HG03354 (cell line): ENCODE measurements at regions not wholly inside any gene's neighbourhood (a gene's known extent, or its start where the extent isn't known, plus 50 kb on each side); places are given as distances from the start of the nearest gene placed in this dataset.
"Not testable (repeated sequence)": the region's sequence is repeated elsewhere in the genome, so short reads cannot be mapped to it uniquely, and the experiment has no call there.

Experiments used
- ATAC-seq: cut with Tn5 transposase; IDR thresholded peaks from one replicate; pipeline ENCODE4 v1.9.1; 2021; ENCODE audit warnings: mild to moderate bottlenecking; ENCODE audit not compliant: unreplicated experiment, poor library complexity, severe bottlenecking

DNA sequence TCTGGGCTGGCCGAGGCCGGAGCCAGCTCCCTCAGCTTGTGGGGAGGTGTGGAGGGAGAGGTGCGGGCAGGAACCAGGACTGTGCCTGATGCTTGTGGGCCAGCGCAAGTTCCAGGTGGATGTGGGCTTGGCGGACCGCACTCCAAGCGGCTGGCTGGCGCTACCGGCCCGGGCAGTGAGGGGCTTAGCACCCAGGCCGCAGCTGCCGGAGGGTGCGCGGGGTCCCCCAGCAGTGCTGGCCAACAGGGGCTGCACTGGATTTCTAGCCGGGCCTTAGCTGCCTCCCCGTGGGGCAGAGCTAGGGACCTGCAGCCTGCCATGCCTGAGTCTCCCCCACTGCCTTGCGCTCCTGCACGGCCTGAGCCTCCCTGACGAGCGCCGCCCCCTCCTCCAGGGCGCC is 242.8 kb downstream of the CCSER2 start:
- ATAC-seq, result no peak

DNA sequence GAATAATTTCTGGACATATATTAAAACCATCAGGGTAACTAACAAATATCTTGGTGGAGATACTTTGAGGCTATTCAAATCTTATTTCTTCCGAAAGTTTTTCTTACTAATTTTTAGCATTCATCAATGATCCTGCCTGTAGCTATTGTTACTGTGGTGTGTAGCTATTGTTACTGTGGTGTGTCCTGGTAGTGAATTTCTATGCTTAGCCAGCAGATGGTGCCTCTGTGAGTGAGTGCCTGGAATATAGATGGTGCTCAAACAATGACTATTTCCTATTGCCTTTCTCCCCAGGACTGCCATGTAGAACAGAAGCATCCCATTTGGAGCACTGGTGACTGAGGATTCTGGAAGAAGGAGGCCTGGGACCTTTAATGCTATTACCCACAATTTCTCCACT is 245.7 kb downstream of the CCSER2 start:
- ATAC-seq, result no peak

DNA sequence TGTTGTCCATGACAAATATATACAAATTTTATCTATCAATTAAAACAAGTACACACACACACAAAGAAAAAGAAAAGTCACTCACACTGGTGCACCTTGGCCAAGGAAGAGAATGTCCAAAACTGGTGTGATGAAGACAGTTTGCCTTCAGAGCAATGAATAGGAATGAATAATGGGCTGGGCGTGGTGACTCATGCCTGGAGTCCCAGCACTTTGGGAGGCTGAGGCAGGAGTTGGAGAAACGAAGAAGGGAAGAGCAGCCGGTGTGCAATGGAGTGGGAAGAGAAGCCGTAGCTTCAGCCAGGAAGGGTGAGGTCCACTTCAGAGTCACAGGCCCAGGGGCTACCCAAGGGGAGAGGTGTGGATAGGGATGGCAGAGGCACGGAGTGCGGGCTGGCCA is 253.6 kb downstream of the CCSER2 start:
- ATAC-seq, result no peak

DNA sequence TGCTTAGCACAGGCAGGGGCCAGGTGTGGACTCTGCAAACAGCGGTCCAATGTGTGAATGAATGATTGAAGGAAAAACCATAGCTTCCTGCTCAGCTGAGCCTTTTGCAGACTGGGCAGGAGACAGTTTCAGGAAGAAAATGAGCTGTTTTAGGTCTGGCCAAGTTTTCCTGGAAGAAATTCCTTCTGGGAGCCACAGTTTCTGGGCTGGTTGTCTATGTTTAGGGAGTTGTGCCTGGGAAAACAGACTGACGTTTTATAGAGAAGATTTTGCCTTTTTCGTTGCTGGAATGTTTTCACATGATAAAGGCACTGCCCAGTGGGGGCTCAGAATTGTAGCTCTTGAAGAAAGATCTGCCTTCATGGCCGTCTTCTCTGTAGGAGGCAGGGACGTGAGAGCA is 255.1 kb downstream of the CCSER2 start:
- no peak for ATAC-seq

DNA sequence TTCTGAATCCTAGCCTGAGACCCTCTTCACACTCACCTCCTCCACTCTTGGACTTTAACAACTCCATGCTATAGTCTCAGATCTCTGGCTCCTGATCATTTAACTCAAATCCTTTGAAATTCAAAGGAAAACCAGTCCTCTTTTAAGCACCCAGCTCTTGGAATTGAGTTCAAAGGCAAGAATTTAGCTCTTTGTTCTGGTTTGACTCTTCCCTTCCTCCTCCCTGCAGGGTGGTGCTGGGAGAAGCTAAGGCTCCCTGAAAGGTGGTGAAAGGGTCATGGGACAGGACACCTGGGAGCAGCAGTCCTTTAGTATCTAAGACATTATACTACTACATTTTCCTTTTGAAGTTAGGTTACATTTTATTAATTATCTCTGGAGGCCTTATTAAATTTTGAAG is 259.4 kb downstream of the CCSER2 start:
- no peak for ATAC-seq

DNA sequence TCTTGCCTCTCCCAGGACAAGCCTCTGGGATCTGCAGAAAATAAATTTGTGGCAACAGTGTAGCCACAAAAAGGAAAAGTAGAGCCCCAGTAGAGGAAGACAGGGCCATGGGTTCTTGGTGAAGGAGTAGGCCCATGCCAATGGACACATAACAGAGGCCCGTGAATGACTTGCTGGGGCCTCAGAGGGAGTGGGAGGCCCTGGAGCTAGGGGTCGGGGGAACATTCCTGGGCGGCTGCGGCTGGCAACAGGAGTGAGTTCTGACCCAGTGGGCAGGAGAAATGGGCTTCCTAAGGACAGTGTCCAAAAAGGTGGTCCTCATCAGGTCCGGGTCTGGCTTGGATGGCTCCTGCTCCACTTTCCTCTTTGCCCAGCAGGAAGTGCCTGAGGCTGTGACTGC is 260.0 kb downstream of the CCSER2 start:
- ATAC-seq, result no peak

DNA sequence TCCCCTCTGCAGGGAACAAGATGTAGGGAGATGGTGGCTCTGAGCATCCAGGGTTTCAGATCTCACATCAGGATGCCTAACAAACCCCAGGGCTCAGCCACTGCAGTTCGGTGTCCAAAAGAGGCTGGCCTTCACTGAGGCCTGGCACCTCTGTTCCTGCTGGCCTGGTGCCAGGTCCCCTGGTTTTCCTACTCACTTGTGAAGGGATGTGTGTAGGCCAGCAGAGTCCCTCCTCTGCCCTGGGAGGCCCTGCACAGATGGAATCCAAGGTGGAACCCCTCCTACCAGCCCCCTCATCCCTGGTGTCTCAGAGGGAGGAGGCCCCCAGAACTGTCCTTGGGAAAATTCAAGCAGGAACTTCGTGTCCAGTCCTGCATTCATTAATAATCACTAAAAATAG is 260.6 kb downstream of the CCSER2 start:
- ATAC-seq, result no peak

DNA sequence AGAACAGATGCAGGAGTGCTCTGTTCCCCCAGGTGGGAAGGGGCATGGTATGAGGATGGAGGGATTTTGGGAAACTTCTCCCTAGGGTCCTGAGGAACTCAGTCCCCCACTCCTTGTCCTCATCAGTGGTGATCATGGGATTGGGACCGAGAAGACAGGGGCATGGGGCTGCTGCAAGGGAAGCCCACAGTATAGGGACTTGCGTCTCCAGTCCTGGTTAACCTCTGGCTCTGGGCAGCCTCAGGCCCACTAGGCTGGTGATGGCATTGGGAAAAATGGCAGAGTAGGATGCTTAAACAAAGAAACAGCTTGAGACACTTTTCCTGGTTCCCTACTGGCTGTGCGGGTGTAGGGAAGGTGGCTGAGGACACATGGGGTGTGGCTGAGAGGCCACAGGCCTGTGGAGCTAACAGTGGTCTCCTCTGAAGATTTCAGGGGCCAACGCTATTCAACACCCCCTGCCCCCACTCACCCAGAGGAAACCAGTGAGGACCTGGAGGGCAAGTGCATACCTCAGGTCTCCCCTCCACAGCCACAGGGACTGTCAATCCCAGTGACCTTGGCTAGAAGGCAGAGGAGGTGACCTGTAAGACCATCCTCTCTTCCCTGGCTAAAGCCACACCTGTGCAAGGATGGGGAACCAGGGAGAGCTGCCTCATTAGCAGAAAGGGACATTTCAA is 261.3 kb downstream of the CCSER2 start:
- no peak for ATAC-seq

DNA sequence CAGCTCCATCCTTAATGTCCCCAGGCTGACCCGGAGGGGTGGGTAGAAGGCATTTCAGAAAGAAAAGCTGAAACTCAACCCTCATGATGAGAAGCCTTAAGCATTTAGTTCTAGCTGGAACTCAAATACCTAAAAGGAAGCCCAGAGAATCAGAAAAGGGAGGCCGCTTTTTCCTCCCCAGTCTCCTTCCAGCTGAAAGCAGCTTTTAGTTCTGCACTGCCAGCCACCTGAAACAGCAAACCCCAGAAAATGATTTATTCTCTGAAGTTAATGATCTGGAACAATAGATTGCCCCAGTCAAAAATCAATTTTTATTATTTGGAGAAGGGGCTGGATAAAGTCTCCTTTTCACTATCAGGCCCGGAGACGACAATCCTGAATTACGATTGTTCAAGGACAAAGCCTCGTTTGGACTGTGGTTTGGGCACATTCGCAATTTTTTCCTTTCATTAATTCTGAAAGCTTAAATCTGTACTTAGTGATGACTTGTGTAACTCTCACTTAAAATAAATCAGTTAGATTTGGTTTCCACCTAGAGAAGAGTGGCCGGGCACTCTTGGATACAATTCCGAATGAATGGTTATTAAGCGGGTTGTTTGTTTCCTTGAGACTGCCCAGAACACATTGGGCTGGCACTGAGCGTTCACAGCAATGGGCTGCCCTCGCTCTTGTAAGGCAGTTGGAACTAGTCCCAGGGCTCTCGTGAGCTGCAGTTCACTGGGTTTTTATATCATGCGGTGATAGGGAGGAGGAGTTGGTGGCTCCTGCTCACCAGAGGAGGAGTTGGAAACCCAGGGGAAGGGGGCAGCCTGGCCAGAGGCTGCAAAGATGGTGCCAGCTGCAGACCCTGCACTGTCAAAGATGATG is 262.2 kb downstream of the CCSER2 start:
- no peak for ATAC-seq

DNA sequence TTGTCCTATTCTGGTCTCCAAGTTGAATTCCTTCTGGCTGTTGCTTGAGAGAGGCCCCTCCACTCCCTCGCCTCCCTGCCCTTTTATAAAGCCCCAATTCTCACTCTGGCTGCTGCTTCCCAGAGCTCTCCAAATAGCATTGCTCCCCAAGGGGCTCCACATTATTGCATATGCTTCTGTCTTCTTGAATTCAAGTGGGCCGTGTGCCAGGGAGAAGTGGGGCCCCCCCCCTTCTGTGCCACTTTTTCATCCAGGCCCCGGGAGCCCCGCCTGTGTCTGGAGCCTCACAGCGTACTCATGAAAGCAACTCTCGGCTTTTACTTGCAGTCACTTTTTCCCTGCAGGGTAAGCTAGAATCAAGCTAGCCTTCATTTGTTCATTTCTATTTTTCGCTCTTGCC is 265.1 kb downstream of the CCSER2 start:
- ATAC-seq, result no peak

DNA sequence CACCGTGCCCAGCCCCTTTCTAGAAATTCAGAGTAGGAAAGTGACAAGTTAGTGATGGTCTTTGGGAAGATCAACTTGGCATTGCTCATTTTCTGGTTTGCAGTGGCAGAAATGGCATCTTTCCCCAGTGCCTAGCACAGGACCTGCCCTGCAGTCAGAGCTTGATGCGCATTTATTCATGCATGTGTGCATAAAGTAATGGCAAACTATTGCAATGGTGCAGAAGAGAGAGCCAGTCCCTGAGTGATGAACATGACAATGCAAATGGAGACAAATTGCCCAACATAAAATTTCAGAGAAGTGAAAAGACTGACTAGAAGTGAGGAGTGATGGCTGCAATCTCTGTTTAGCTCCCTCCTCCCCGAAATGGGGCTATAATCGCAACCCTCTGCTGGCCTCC is 268.2 kb downstream of the CCSER2 start:
- ATAC-seq, result no peak

DNA sequence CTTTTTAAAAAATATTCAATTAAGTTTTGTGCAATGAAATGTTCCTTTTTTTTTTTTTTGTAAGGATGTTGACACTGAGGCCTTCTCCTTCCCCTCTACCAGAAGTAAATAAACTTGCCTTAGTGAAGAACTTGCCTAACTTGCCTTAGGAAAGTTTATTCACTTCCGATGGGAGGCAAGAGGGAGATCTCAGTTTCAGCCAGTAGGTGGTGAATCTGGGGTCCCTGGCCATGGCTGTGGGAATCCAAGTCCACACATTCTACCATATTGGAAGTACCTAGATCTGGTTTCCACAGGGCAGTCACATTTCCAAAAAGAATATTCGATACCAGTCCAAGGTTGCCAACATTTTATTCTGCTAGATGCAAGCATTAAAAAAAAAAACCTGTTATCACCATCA is 270.9 kb downstream of the CCSER2 start:
- ATAC-seq, result no peak

DNA sequence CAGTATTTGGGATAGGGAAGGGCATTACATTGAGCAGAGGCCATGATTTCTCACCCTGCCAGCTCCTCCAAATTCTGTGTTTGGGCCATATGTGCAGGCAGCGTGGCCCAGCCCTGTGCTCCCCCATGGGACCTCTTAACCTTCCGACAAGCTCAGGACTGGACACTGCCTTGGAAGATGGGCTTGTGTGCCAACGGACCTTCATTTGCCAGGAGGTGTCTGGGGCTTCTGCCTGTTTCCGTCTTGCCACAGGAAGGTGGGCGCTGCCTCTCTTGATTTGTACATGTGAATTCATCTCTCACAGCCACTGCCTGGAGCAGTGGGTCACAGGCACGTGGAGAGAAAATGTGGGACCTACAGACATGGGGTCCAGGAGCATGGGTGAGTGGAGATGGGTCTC is 272.6 kb downstream of the CCSER2 start:
- no peak for ATAC-seq

DNA sequence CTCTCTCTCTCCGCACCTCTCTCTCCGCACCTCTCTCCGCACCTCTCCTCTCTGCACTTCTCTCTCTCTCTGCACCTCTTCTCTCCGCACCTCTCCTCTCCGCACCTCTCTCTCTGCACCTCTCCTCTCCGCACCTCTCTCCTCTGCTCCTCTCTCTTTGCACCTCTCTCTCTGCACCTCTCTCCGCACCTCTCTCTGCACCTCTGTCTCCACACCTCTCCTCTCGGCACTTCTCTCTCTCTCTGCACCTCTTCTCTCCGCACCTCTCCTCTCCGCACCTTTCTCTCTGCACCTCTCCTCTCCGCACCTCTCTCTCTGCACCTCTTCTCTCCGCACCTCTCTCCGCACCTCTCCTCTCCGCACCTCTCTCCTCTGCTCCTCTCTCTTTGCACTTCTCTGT is 274.2 kb downstream of the CCSER2 start:
- not testable (repeated sequence) for ATAC-seq

DNA sequence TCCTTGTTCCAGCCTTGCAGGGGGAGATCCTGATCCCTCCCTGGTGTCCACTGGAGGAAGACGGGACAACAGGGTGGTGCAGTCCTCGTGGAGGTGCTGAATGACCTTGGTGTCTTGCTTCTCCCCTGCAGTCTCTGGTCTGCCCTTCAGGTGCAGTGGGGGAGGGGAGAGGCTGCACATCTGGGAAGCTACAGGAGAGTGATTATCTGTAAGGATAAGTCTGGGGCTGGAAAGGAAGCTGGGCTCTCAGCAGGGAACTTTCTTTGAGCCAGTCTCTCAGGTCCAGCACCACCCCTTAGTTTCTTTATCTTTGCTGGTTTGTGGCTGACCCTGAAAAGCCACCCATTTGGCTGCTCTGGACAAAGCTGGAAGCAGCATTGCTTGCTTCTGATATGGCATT is 275.6 kb downstream of the CCSER2 start:
- ATAC-seq, result no peak

DNA sequence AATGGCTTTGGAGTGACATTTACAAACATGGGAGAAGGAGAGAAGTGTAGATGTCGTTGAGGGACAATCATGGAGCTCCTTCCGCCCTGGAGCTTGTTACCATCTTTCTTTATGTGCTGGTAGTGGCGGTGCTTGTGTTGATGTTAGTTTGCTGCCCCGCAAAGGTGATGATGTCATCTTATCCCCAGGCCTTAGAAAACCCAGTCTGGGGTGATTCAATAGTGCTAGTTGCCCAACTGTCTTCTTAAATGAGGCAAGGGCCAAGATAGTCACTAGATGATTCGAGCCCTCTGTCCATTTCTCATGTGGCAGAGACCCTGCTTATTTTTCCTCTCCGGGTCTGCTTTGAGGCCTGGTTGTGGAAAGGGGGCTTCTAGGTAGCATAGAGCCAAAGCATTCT is 277.4 kb downstream of the CCSER2 start:
- ATAC-seq, result no peak

DNA sequence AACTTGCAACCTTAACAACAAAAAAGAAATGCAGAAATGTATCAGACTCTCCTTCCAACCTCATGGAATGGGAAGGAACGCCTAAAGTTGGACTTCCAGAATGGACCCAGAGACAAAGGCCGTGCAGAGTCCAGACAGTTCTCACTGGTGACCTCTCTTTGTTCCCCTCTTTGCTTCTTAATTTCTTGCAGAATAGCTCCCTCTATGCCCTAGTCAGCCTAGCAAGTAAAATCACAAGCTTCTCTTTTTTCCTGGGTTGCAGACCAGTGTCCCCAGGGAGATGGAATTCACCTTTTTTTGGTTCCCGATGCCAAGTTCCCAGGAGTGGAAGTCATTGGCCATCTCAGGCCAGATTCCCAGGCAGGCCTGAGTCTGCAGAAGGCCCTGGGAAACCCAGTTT is 278.0 kb downstream of the CCSER2 start:
- no peak for ATAC-seq

DNA sequence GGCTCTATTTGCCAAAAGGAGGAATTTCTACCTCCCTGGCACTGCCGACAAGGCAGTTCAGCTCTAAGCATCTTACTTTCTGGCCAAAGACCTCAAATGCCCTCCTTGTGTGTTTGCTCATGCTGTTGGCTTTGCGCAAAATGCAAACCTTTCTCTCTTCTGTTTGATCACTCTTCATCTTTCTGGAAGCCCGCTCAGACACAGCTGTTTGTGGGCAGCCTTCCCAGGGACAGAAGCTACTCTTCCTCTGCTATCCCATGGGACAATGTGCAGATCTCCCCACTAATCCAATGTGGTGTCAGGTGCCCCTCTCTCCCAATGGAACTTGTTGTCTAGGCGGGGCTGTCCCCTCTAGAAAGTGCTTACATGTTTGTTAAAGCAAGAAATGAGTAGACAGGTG is 278.7 kb downstream of the CCSER2 start:
- ATAC-seq, result no peak

DNA sequence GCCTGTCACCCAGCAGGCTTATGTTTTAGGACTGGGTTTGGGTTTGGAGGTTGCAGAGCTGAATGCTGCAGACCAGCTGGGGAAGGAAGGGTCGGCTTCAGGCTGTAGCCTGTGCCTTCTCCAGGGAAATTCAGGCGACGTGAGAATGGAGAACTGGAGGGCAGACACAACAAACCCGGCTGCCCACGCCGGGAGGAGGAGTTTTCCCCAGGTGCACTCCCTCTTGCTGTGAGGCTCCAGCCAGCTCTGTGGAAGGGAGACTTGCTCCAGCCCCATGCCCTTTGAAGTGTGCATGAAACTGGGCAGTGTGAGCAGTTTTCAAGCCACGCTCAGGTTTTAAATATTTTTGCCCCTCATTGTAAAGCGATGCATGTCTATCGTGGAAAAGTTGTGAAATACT is 279.1 kb downstream of the CCSER2 start:
- no peak for ATAC-seq

DNA sequence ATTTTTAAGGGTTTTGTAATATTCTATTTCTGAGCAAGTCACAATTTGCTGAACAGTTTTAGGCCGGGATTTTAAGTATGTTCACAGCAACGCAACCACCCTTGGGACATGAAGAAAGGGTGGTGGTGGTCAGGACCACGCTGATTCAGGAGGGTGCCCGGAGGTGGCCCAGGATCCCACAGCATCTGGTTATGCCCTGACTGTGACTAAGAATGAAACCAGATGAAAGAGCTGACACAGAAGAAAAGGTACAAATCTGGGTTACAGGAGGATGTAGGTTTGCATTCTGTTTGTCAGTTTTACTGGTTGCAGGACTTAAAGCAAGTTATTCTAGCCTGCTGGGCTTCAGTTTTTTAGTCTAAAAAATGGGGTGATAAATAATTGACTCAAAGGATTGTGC is 279.7 kb downstream of the CCSER2 start:
- ATAC-seq, result peak; percentile 74

DNA sequence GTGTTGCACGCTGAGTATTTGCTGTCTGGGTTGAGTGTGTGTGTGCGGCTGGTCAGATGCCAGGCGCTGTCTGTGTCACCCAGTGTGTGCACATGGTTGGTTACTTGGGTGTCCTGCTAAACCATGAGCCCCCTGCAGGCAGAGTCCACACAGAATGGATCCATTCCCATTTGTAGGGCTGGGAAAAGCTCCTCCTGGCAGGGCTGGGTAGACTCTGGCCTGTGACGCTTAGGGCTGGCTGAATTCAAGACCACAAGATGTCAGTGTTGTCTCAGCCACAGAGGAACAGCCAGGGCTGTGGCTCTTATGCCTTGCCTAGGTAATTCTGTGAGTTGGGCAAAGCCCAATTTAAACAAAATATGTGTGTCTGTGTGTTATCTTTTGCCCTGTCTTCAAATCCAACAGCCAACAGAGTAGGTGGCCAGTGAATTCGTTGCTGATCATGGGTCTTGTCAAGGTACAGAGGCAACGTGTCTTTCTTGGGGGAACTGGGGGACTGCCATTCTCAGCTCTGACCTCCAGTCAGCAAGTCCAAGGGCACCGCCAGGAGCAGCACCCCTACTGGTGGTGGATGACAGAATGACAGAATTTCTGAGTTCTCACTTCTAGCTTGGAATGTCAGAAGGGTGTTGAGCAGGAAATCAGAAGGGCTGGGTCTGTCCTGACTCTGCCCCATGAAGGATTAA is 285.1 kb downstream of the CCSER2 start:
- ATAC-seq, result peak; percentile 75
